Activated naive CD8-positive, alpha-beta T cell (primary cell): ENCODE measurements at regions not wholly inside any gene's neighbourhood (a gene's known extent, or its start where the extent isn't known, plus 50 kb on each side); places are given as distances from the start of the nearest gene placed in this dataset.
"Not testable (repeated sequence)": the region's sequence is repeated elsewhere in the genome, so short reads cannot be mapped to it uniquely, and the experiment has no call there.

Experiments
- H3K27ac Mint-ChIP-seq: one replicate; pipeline ENCODE4 v1.8.0; 2021; ENCODE audit warnings: mixed read lengths
- H3K27me3 Mint-ChIP-seq: one replicate; pipeline ENCODE4 v1.8.0; 2021; ENCODE audit warnings: mixed read lengths
- H3K36me3 Mint-ChIP-seq: one replicate; pipeline ENCODE4 v1.8.0; 2021; ENCODE audit warnings: mixed read lengths
- H3K4me1 Mint-ChIP-seq: one replicate; pipeline ENCODE4 v1.8.0; 2021; ENCODE audit warnings: low read depth, mixed read lengths
- H3K4me3 Mint-ChIP-seq: one replicate; pipeline ENCODE4 v1.8.0; 2021; ENCODE audit warnings: mild to moderate bottlenecking, mixed read lengths
- H3K9me3 Mint-ChIP-seq: one replicate; pipeline ENCODE4 v1.8.0; 2021; ENCODE audit warnings: low read depth, mixed read lengths

GRCh38 chr1:121538148-121538547 lies 353.4 kb downstream of the SRGAP2C start:
- H3K27me3 Mint-ChIP-seq, H3K27ac Mint-ChIP-seq, H3K36me3 Mint-ChIP-seq, H3K9me3 Mint-ChIP-seq, H3K4me1 Mint-ChIP-seq, H3K4me3 Mint-ChIP-seq: not testable (repeated sequence)

- peaks cover 4% of the 10 kb centered on the region for H3K4me1 Mint-ChIP-seq
- no peak overlapping the region for H3K4me3 Mint-ChIP-seq
- H3K9me3 Mint-ChIP-seq = no peaks in the 10 kb centered on the region
- no peak overlapping the region for H3K27ac Mint-ChIP-seq
- H3K27me3 Mint-ChIP-seq = no peaks in the 10 kb centered on the region
- H3K36me3 Mint-ChIP-seq = peaks cover 4% of the 10 kb centered on the region
Observed at GRCh38 chr1:121538943-121539575, 354.3 kb downstream of the SRGAP2C start.

- H3K27ac Mint-ChIP-seq, H3K36me3 Mint-ChIP-seq, H3K4me1 Mint-ChIP-seq, H3K27me3 Mint-ChIP-seq, H3K9me3 Mint-ChIP-seq, H3K4me3 Mint-ChIP-seq: not testable (repeated sequence)
Observed at GRCh38 chr1:121543988-121544387, 359.2 kb downstream of the SRGAP2C start.

- H3K27ac Mint-ChIP-seq = no peak overlapping the region
- no peaks in the 10 kb centered on the region for H3K9me3 Mint-ChIP-seq
- H3K36me3 Mint-ChIP-seq = peaks cover 3% of the 10 kb centered on the region
- no peaks in the 10 kb centered on the region for H3K4me1 Mint-ChIP-seq
- H3K4me3 Mint-ChIP-seq = no peak overlapping the region
- H3K27me3 Mint-ChIP-seq = no peaks in the 10 kb centered on the region
Observed at GRCh38 chr1:121544500-121544899, 359.7 kb downstream of the SRGAP2C start.

- H3K4me3 Mint-ChIP-seq, H3K4me1 Mint-ChIP-seq, H3K36me3 Mint-ChIP-seq, H3K9me3 Mint-ChIP-seq, H3K27ac Mint-ChIP-seq, H3K27me3 Mint-ChIP-seq: not testable (repeated sequence)
Observed at GRCh38 chr1:121545899-121546298, 361.1 kb downstream of the SRGAP2C start.

GRCh38 chr1:121546830-121547591 lies 362.2 kb downstream of the SRGAP2C start:
- Mint-ChIP-seq H3K27me3 (no peaks in the 10 kb centered on the region), H3K27ac (no peak overlapping the region), H3K9me3 (no peaks in the 10 kb centered on the region), H3K36me3 (peaks cover 2% of the 10 kb centered on the region), H3K4me1 (peaks cover 17% of the 10 kb centered on the region), H3K4me3 (no peak overlapping the region)

- not testable (repeated sequence) for H3K27ac Mint-ChIP-seq
Observed at GRCh38 chr1:121547726-121548125, 363.0 kb downstream of the SRGAP2C start.

GRCh38 chr1:121550817-121551216 lies 366.0 kb downstream of the SRGAP2C start:
- peaks cover 32% of the 10 kb centered on the region for H3K4me1 Mint-ChIP-seq
- H3K4me3 Mint-ChIP-seq = peak overlapping the region; percentile 24
- H3K27ac Mint-ChIP-seq, H3K36me3 Mint-ChIP-seq, H3K27me3 Mint-ChIP-seq, H3K9me3 Mint-ChIP-seq: not testable (repeated sequence)

More at GRCh38 chr1:121547726-121548125, 363.0 kb downstream of the SRGAP2C start:
- H3K4me3 Mint-ChIP-seq, H3K9me3 Mint-ChIP-seq, H3K36me3 Mint-ChIP-seq, H3K27me3 Mint-ChIP-seq: not testable (repeated sequence)
- peaks cover 24% of the 10 kb centered on the region for H3K4me1 Mint-ChIP-seq

- not testable (repeated sequence) for H3K27ac Mint-ChIP-seq, H3K9me3 Mint-ChIP-seq, H3K27me3 Mint-ChIP-seq, H3K36me3 Mint-ChIP-seq
- peaks cover 32% of the 10 kb centered on the region for H3K4me1 Mint-ChIP-seq
- peak overlapping the region; percentile 63 for H3K4me3 Mint-ChIP-seq
Observed at GRCh38 chr1:121551491-121551890, 366.7 kb downstream of the SRGAP2C start.

- not testable (repeated sequence) for H3K27me3 Mint-ChIP-seq, H3K9me3 Mint-ChIP-seq, H3K36me3 Mint-ChIP-seq, H3K4me3 Mint-ChIP-seq, H3K27ac Mint-ChIP-seq
- H3K4me1 Mint-ChIP-seq = peaks cover 23% of the 10 kb centered on the region
Observed at GRCh38 chr1:121556560-121556959, 371.8 kb downstream of the SRGAP2C start.

GRCh38 chr1:121558034-121558433 lies 373.3 kb downstream of the SRGAP2C start:
- not testable (repeated sequence) for H3K27ac Mint-ChIP-seq, H3K27me3 Mint-ChIP-seq

GRCh38 chr1:121558514-121558913 lies 373.7 kb downstream of the SRGAP2C start:
- peaks cover 6% of the 10 kb centered on the region for H3K4me1 Mint-ChIP-seq
- no peak overlapping the region for H3K27ac Mint-ChIP-seq
- H3K27me3 Mint-ChIP-seq = no peaks in the 10 kb centered on the region
- no peaks in the 10 kb centered on the region for H3K9me3 Mint-ChIP-seq
- H3K36me3 Mint-ChIP-seq = peaks cover 2% of the 10 kb centered on the region
- H3K4me3 Mint-ChIP-seq = no peak overlapping the region

More at GRCh38 chr1:121558034-121558433, 373.3 kb downstream of the SRGAP2C start:
- H3K9me3 Mint-ChIP-seq, H3K4me3 Mint-ChIP-seq, H3K36me3 Mint-ChIP-seq, H3K4me1 Mint-ChIP-seq: not testable (repeated sequence)

- peaks cover 8% of the 10 kb centered on the region for H3K36me3 Mint-ChIP-seq
- H3K27ac Mint-ChIP-seq = no peak overlapping the region
- no peaks in the 10 kb centered on the region for H3K9me3 Mint-ChIP-seq
- no peak overlapping the region for H3K4me3 Mint-ChIP-seq
- peaks cover 12% of the 10 kb centered on the region for H3K4me1 Mint-ChIP-seq
- H3K27me3 Mint-ChIP-seq = no peaks in the 10 kb centered on the region
Observed at GRCh38 chr1:121566346-121566745, 381.6 kb downstream of the SRGAP2C start.

GRCh38 chr1:121569428-121569827 lies 384.7 kb downstream of the SRGAP2C start:
- Mint-ChIP-seq H3K4me1 (peaks cover 12% of the 10 kb centered on the region), H3K27ac (no peak overlapping the region), H3K36me3 (peaks cover 11% of the 10 kb centered on the region), H3K27me3 (no peaks in the 10 kb centered on the region), H3K4me3 (no peak overlapping the region), H3K9me3 (no peaks in the 10 kb centered on the region)

- not testable (repeated sequence) for H3K27me3 Mint-ChIP-seq, H3K36me3 Mint-ChIP-seq, H3K4me1 Mint-ChIP-seq, H3K4me3 Mint-ChIP-seq, H3K9me3 Mint-ChIP-seq, H3K27ac Mint-ChIP-seq
Observed at GRCh38 chr1:121573881-121574504, 389.2 kb downstream of the SRGAP2C start.
